ENCODE measurements at regions not wholly inside any gene's neighbourhood (a gene's known extent, or its start where the extent isn't known, plus 50 kb on each side); places are given as distances from the start of the nearest gene placed in this dataset.
"Not testable (repeated sequence)": the region's sequence is repeated elsewhere in the genome, so short reads cannot be mapped to it uniquely, and the experiment has no call there.

GRCh38 chr6:147933224-147933623, 409.4 kb upstream of the SASH1 start:
- DNase-seq, result no peak

GRCh38 chr6:147935656-147936055, 407.0 kb upstream of the SASH1 start:
- DNase-seq, result no peak

DNA sequence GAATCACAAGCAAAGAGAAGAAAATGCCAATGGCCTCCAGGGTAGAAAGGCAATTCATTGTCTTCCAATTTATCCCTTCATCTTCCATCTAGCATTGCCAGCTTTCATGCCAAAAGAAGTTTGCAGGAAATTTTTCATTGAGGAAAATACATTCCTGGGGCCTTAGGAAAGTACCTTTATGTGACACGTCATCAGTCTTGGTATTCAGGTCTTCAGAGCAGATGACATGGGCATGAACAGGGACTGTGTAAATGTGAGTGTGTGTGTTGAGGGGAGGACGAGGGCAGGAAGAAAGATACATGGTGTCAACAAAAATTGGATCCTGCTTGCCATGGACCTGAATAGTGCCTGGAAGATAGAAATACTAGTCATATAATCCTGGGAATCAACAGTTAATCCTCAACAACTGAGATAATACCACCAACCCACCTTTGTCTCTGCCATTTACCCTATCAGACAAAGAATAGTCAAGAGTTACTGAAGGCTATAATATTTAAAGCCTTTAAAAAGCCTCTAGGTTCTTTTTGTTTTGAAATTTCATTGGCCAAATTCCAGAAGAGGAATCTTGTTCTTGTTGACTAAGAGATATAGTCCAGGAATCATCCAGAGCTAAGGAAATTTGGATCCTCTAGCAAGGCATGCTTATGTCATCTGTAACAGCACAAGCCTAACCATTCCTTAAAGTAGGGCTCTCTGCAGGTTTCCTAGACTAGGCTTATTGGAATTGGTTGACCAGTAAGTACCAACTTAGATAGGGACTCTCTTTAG, 405.8 kb upstream of the SASH1 start:
- no peak for DNase-seq

DNA sequence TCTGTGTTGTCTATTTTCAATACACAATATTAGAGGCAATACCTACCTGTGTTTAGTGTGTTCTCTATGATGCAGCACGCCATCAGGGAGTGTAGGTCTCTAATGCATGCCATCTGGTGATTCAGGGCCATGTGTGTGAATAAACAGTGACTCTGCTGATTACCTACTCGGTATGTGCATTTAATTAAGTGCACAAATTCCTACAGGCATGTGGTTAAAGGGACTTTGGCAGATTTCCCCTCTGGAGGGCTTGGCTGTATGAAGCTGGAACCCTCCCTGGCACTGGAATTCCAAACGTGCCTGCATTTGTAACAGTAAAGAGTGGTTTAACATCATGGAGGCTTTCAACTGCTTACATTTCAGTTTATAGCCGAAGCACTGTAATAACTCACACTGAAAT, 401.5 kb upstream of the SASH1 start:
- DNase-seq, result no peak

DNA sequence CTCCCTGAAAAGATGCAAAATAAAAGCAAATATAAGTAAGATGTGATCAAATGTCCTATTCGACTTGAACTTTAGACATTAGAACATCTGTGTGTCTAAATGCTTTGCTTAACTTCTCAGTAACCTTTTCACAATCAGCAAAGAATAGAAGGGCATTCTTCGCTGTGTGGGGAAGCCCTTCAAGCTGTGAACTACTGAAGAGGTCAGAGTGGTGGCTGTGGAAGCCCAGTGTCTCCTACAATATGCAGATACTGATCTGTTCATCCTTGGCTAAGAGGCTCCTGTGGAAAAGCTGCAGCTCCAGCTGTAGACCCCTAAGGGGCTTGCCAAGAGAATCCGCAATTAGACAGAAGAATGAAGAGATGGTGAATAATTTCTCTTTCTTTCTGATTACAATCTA, 400.3 kb upstream of the SASH1 start:
- DNase-seq, result no peak

- no peak for DNase-seq
These were observed 398.5 kb upstream of the SASH1 start for GRCh38 chr6:147944122-147944521.

DNA sequence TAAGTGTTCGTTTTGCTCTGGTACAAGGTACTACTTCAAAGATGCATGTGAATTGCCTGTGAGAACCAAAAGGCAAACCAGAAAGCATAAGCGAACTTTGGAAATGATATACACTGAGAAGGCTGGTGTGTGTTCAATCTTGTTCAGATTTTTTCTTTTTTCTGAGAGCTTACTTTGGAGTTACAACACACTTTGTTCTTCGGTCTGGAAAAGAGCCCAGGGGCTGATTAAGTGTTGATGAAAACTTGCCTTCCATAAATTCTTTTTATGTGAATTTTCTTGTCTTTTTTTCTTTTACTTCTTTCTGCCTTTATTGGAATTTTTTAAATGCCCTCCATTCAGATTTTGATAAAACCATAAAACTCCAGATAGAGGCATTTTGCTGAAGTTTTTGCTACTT, 395.1 kb upstream of the SASH1 start:
- DNase-seq, result no peak

DNA sequence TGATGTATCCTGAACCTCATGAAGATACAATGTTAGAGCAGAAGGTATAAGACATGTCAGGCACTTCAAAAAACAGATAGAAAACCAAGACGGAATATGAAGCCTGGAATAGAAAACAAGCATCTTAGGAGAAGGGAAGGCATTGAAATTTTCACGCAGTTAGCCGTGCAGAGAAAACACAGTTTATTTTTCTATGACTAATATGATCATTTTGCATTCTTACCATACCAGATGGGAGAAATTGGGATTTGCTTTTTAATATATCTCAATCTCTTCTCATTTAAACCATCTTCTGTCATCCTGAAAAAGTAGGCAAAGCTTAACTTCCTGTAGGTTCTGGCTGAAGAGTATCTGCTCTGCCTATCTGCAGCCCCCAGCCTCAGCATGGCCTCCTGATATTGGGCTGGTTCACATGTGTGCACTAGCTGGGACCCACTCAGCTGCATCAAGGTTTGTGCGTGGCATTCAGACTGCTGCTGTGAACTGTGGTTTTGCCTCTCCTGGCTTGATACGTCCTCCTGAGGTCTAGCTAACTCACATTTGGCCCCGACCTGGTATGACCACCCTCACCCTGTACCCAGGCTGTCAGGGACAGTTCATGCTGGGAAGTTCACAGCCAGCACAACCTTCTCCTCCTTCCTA, 392.5 kb upstream of the SASH1 start:
- DNase-seq, result no peak

GRCh38 chr6:147950623-147950987, 392.0 kb upstream of the SASH1 start:
- no peak for DNase-seq

- no peak for DNase-seq
These were observed 390.9 kb upstream of the SASH1 start for GRCh38 chr6:147951726-147952125.

DNA sequence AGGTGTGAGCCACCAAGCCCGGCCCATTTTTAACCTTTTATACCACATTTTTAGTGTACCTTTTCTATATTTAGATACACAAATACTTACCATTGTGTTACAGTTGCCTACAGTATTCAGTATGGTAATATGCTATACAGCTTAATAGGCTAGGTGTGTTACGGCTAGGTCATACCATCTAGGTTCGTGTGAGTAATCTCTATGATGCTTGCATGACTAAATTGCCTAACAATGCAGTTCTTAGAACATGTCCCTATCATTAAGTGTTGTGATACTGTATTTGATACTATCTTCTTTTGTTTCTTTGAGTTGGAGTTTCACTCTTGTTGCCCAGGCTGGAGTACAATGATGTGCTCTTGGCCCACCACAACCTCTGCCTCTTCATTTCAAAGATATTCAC, 387.7 kb upstream of the SASH1 start:
- no peak for DNase-seq

DNA sequence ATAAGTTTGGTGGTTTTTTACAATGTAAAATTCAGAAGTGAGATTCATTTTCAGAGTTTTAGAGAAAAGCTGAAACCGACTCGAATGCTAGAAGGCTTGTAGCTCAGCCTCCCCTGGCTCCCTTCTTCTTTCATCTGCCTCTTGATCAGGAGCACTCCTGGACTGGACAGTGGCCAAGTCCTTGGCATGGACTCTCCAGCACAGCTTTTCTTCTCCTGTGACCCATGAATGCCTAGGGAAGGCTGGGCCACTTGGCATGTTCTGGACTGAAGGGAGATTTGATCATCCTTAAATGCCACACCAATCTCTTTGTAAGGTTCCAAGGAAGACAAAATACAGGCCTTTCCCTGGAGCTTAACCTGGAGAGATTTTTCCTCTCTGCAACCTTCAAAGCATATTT, 384.0 kb upstream of the SASH1 start:
- DNase-seq, result no peak

- DNase-seq, result no peak
These were observed 381.0 kb upstream of the SASH1 start for GRCh38 chr6:147961481-147962141.

DNA sequence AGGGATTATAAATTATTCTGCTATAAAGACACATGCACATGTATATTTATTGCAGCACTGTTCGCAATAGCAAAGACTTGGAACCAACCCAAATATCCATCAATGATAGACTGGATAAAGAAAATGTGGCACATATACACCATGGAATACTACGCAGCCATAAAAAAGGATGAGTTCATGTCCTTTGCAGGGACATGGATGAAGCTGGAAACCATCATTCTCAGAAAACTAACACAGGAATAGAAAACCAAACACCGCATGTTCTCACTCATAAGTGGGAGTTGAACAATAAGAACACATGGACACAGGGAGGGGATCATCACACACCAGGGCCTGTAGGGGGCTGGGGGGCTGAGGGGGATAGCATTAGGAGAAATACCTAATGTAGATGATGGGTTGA, 377.2 kb upstream of the SASH1 start:
- DNase-seq, result not testable (repeated sequence)

GRCh38 chr6:147970970-147971369, 371.7 kb upstream of the SASH1 start:
- DNase-seq, result no peak

DNA sequence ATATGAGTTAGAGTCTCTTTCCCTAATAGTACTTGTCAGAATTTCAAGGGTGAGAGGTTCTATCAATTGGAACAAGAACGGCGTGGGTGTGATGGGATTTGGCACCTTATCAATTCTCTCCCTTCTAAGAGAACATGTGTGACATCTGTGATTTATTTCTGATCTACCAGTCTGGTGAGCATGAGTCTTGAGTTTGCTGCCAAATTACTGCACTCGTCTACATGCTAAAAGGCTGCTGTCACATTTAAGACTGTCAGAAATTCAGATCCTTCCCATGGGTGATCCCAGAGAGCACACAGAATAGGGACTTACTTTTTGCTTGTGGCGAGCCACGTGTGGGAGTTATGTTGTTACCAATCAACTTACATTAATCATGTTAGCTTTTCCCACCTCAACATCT, 370.2 kb upstream of the SASH1 start:
- no peak for DNase-seq

- no peak for DNase-seq
These were observed 368.8 kb upstream of the SASH1 start for GRCh38 chr6:147973806-147974205.

GRCh38 chr6:147974376-147974775, 368.3 kb upstream of the SASH1 start:
- DNase-seq, result no peak

DNA sequence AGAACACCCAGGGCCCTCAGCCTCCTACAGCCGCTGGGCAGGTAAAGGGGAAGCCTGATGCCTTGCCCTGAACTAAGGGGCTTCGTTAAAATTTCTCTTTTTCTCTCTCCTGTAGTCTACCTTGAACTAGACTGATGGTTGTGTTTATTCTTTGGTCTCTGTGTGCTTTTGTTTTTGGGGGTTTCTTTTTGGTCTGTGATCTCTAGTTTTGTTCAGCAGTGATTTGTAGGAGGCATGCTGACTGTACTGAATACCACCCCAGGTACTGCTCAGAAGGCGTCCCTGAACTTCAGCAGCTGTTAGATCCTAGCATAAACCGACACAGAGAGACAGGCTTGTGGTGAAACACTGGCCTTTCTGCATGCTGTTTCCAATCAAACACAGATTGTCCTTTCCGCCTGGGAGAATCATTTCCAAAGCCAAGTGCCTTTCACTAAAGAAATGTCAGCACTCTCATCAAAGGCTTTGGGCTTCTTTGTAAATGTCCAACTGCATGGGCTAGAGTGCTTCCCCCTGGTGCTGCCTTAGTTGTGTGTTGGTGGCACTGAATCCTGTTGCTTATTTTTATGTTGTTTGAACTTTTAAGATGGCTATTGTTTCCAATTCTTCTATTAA, 364.7 kb upstream of the SASH1 start:
- DNase-seq, result no peak

DNA sequence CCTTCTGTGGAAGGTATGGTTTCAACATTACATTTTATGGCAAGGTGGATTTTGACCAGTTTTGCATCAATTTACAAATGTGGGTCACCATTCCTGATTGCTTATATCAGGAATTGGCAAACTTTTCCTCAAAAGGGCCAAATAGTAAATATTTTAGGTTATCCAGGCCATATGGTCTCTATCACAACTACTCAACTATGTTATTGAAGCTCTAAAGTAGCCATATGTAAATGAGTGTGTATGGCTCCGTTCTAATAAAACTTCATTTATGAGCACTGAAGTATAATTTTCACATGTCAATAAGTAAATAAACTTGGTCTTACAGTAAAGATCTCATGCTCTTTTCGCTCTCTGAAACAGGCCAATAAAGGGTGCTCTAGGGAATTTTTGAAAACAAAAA, 362.7 kb upstream of the SASH1 start:
- DNase-seq, result no peak

- DNase-seq, result no peak
These were observed 358.9 kb upstream of the SASH1 start for GRCh38 chr6:147983581-147984366.

- DNase-seq, result no peak
These were observed 355.8 kb upstream of the SASH1 start for GRCh38 chr6:147986846-147987245.

GRCh38 chr6:147990159-147990558, 352.5 kb upstream of the SASH1 start:
- no peak for DNase-seq

All from CD4-positive, alpha-beta T cell treated with Interleukin-15 for 1 hour (primary cell).